HG02588 (cell line): ENCODE measurements at regions not wholly inside any gene's neighbourhood (a gene's known extent, or its start where the extent isn't known, plus 50 kb on each side); places are given as distances from the start of the nearest gene placed in this dataset.

ENCODE experiments used
- ATAC-seq: cut with Tn5 transposase; IDR thresholded peaks from one replicate; pipeline ENCODE4 v1.9.1; 2021; ENCODE audit warnings: mild to moderate bottlenecking, moderate library complexity; ENCODE audit not compliant: unreplicated experiment

DNA sequence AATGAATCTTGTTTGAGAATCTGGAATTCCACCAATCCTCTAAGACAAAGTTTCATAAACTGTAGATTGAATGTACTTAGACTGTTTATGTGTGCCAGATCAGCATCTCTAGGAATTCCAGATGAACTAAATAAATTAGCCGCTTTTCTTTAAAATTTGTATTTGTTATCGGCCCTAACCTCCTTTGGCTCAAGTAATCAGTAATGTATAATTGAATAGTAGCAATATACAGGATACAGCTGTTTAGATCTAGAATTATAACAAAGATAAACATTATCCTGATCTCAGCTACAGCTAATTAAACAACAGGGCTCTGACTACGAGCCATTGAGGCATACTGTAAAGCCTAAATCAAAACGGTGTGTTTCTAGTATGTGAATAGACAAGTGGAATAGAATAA lies 120.3 kb downstream of the CYB561 start:
- no peak for ATAC-seq

DNA sequence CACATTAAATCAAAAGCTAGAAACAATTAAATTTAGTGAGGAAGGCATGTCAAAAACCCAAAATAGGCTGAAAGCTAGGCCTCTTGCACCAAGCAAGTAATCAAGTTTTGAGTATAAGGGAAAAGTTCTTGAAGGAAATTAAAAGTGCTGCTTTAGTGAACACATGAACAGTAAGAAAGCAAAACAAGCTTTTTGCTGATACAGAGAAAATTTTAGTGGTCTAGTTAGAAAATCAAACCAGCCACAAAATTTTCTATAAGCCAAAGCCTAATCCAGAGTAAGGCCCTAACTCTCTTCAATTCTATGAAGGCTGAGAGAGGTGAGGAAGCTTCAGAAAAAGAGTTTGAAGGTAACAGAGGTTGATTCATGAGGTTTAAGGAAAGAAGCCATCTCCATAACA lies 116.2 kb downstream of the CYB561 start:
- no peak for ATAC-seq

DNA sequence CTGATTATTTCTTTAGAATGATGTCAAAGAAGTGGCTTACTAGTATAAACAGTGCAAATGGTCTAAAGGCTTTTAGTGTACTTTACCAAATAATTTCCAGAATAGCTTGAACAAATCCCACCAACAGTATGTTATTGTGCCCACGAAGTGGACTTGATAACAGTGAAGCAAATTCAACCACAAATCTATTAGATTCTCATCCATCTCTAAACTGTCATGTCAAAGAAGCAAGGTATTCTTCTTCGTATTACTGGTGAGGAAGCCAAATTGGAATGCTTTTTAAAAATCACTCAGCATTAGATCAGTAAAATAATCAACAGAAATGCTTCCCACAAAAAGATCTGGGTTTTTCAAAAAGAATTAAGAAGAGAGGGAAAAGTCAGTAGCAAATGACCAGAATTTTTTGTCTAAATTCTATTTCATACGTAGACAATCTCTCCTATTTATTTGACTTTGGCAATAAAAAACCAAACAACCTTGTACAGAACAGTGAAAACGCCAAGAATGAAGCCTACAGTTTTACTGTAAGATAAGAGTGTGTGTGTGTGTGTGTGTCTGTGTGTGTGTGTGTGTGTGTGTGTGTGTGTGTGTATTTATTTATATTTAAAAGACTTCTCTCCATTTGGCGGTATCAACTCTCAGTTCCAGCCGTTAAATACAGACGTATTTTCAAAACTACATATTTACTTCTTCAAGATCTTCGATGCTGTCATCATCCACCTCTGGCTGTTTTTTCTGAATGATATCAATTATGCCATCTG lies 114.6 kb downstream of the CYB561 start:
- no peak for ATAC-seq

GRCh38 chr17:63332286-63332685 lies 113.8 kb downstream of the CYB561 start:
- no peak for ATAC-seq

DNA sequence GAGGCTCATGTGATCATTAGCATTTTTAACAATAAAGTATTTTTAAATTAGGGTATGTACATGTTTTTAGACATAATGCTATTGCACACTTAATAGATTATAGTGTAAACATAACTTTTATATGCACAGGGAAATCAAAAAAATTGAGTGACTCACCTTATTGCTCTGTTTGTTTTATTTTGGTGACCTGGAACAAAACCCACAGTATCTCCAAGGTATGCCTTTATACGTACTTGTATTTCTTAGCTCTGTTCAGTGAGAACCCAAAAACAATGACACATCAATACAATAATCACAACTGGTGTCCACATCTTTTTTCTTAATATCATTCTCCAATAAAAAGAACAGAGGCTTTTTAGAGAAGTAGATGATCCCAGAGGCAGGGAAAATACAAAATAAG lies 112.2 kb downstream of the CYB561 start:
- ATAC-seq = no peak

DNA sequence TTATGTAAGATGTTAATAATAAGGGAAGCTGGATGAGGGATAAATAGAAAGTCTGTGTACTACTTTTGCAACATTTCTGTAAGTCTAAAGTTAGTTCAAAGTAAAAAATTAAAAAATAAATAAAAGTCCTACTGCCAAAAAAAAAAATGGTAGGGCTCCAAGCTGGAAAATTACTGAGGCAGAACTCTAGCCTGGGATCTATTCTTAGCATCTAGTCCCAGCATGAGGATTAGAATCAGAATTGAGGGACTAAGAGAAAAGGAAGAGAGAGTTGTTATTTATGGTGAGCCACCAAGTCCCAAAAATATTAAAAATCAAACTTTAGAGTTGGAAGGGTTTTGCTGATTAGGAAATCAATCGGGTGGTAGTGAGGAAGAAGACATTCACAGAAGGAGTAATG lies 110.3 kb downstream of the CYB561 start:
- no peak for ATAC-seq

GRCh38 chr17:63337579-63337978 lies 108.5 kb downstream of the CYB561 start:
- ATAC-seq = no peak

DNA sequence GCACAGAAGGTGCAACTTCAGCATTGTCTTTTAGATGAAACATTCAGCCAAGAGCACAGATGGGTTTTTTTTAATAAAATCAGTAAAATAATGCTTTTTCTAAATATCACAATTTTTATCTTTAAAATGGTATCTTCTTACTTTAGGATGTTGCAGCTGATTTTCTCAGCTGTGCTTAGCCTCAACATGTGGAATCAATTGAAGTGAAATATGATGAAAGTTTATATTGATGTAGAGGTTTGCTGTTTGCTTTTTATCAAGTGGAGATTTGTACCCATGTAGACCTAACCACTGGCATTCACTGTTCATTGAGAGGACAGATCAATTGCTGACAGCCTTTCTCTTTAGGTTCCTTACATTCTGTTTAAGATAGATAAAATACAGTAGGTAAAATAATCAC lies 107.8 kb downstream of the CYB561 start:
- no peak for ATAC-seq

- no peak for ATAC-seq
Observed at GRCh38 chr17:63341276-63341675, 104.8 kb downstream of the CYB561 start.

- ATAC-seq = no peak
Observed at GRCh38 chr17:63344383-63344782, 101.7 kb downstream of the CYB561 start.

DNA sequence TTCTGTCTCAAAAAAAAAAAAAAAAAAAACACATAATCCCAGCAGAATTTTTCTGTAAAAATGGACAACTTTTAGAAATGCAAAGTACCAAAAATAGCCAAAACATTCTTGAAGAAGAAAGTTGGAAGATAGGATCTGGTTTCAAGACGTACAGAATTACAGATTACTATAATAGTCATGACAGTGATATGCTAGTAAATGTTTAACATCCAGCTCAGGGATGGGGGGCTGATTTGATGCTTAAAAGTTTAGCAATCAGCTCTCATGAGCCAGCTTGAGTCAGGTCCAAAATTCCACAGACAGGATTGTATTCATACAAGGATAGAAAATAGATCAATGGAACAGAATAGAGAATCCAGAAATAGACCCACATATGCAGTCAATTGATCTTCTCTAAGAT lies 100.5 kb downstream of the CYB561 start:
- no peak for ATAC-seq

DNA sequence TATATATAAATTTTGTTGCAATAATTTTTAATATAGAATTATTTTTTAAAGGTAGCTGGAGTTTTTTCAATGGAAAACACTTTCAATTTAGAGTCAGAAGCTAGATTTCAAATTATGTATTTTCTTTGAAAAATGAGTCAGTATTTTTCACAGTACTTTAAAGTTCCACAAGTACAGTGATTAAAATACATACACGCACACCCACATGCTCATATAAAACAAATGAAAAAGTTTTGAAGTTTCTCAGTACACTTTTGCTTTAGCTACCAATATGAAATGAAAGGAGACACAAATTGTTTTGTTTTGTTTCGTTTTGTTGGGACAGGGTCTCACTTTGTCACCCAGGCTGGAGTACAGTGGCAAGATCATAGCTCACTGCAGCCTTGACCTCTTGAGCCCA lies 98.6 kb downstream of the CYB561 start:
- ATAC-seq = no peak

DNA sequence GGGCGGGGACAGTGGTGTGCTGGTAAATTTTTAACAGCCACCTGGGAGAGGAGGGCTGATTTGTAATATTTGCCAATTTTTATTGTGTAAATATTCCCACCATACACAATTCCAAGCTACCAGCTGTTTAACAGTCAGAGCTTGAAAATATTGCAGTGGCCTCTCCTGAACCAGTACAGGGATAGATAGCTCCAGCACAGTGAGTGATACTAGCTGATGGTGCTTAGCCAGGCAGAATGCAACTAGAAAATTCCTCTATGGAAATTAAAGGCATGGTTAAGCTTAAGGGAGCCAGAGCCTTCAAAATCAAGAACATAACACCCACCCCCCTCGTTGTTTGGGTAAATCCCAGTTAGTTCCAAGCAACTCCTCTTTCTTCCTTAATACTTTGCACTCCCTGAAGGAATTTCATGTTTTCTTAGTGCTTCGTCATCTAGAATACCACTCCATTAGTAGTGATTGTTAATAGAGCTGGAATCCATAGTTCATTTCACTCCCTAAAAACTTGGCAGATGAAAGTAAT lies 96.6 kb downstream of the CYB561 start:
- no peak for ATAC-seq

DNA sequence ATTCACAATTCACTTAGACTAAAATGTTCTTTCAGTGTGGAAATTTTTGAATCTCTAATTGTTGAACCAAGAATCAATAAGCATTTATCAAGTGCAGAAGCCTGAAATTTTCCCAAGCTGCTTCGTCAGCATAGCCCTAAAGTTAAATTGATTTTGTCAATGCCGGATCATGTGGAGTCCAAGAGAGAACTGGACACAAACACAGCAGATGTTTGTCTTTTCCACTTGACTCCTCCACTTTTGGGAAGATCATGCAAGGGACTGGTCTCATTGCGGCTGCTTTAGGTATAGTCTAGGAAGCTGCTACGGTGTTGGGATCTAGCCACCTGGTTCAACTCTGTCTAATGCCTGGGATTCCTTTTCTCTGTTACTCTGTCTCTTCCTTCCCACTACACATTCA lies 95.7 kb downstream of the CYB561 start:
- no peak for ATAC-seq

- no peak for ATAC-seq
Observed at GRCh38 chr17:63354256-63354655, 91.8 kb downstream of the CYB561 start.

DNA sequence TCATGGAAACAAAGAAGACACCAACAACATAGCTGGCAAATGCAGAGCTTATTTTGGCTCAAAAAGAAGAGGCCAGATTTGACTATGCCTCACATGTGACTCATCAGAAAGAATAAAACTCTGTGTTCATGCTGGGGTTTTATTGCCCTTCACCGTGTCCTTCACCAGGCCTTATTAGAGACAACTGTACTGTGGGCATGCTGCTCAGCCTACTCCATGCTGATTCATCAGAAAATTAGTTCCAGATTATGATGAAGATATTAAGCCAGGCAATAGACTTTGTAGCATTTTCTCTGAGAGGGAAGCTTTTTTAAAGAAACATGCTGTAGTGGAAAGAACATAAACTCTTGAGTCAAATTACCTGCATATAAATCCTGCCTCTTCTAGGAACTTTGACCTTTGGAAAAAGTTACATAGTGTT lies 89.8 kb downstream of the CYB561 start:
- no peak for ATAC-seq

GRCh38 chr17:63358111-63358839 lies 87.8 kb downstream of the CYB561 start:
- ATAC-seq = no peak

DNA sequence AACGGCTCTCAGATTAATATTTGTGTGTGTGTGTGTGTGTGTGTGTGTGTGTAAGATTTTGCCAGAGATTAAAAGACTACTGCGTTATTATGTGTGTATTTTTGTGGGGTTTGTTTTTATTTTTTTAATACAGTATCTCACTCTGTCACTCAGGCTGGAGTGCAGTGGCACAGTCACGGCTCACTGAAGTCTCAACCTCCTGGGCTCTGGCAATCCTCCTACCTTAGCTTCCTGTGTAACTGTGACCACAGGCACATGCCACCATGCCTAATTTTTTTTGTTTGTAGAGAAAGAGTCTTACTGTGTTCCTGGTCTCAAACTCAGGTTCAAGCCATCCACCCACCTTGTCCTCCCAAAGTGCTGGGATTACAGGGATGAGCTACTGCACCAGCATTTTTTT lies 87.2 kb downstream of the CYB561 start:
- ATAC-seq = no peak

- no peak for ATAC-seq
Observed at GRCh38 chr17:63361182-63361581, 84.9 kb downstream of the CYB561 start.

- ATAC-seq = no peak
Observed at GRCh38 chr17:63362115-63362514, 84.0 kb downstream of the CYB561 start.

DNA sequence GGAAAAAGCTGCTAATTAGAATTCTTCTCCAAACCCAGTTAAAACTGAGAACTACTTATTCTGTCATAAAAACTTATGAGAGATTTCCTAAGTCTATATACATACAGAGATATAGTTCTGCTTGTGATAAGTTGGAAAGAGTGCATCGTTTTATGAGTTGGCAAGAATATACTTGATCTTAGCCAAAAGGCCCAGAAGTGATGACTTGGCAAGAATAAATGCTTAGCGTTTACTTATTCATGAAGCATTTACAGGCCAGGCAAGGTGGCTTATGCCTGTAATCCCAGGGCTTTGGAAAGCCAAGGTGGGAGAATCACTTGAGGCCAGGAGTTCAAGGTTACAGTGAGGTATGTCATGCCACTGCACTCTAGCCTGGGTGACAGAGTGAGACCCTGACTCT lies 81.7 kb downstream of the CYB561 start:
- no peak for ATAC-seq

- ATAC-seq = no peak
Observed at GRCh38 chr17:63364944-63365343, 81.2 kb downstream of the CYB561 start.
